GM12873 (cell line): ENCODE measurements at regions not wholly inside any gene's neighbourhood (a gene's known extent, or its start where the extent isn't known, plus 50 kb on each side); places are given as distances from the start of the nearest gene placed in this dataset.

Experiments used
- TF ChIP-seq, protein P1 (sequence below): IDR thresholded peaks from 2 replicates; pipeline ENCODE4 v1.5.1; 2012; ENCODE audit warnings: low read depth, mild to moderate bottlenecking, moderate library complexity, low read length, control low read depth; ENCODE audit not compliant: insufficient read depth; ENCODE audit errors: missing control alignments

DNA sequence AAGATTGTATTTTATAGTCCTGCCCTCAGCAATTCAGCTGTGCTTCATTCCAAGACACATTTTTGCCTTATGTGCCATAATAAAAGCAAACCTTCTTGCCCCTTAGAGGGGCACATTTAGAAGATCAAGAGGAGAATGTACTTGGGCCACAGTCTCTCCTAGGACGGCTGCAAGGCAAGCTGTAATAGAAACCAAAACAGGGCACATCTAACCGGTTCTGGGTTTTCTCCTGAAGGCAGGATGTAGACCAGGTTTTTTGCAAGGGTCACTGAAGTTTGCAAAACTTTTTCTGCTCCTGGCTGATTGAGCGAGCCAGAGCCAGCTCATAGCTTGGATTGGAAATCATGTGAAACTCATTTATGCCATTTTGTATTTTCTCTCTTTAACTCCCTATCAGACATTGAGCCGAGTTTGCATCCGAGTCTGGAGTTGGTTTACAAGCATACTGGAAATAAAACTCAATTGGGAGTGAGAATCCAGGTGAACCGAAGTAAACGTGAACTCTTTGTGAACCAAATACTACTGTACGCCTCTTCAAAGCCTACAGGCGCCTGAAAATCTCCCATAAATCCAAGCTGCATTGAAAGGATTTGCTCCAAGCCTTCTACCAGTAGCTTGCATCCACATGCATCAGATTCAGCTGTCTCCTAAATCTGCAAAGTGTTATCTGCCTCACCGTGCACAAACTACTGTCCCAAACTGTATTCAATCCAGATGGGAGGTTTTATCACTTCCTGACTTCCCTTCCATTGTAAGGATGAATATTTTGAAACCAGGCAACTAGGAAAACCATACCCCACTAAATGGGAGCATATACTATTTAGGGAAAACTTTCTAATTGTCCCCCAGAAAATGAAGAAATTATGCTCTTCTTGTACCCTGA lies 60.9 kb upstream of the TSC22D2 start:
- TF ChIP-seq, protein P1, sequence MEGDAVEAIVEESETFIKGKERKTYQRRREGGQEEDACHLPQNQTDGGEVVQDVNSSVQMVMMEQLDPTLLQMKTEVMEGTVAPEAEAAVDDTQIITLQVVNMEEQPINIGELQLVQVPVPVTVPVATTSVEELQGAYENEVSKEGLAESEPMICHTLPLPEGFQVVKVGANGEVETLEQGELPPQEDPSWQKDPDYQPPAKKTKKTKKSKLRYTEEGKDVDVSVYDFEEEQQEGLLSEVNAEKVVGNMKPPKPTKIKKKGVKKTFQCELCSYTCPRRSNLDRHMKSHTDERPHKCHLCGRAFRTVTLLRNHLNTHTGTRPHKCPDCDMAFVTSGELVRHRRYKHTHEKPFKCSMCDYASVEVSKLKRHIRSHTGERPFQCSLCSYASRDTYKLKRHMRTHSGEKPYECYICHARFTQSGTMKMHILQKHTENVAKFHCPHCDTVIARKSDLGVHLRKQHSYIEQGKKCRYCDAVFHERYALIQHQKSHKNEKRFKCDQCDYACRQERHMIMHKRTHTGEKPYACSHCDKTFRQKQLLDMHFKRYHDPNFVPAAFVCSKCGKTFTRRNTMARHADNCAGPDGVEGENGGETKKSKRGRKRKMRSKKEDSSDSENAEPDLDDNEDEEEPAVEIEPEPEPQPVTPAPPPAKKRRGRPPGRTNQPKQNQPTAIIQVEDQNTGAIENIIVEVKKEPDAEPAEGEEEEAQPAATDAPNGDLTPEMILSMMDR: no peak

GRCh38 chr3:150346266-150346665 lies 61.8 kb upstream of the TSC22D2 start:
- TF ChIP-seq, protein P1: no peak

DNA sequence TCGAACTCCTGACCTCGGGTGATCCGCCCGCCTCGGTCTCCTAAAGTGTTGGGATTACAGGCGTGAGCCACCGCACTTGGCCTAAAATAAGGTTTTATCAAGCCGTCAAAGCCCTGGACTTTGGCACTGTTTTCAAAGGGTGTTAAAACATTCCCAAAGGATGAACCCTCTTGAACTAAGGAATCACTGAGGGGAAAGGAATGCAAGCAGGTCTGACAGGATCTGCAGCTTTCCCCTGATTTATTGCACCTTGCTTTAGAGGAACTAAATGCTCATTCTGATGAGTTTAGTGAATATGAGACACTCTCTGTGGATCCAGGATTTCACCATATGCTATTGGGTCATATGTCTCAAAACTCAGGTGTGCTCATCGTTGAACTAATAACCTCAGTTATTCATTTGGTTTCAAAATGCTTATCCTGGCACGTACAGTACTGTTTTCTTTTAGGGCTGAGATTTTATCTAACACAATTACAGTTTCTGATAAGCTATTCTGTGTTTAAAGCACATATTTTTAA lies 63.0 kb upstream of the TSC22D2 start:
- TF ChIP-seq, protein P1: no peak

GRCh38 chr3:150344079-150344759 lies 63.9 kb upstream of the TSC22D2 start:
- TF ChIP-seq, protein P1: no peak

- TF ChIP-seq, protein P1: no peak
Observed at GRCh38 chr3:150342896-150343467, 65.1 kb upstream of the TSC22D2 start.

DNA sequence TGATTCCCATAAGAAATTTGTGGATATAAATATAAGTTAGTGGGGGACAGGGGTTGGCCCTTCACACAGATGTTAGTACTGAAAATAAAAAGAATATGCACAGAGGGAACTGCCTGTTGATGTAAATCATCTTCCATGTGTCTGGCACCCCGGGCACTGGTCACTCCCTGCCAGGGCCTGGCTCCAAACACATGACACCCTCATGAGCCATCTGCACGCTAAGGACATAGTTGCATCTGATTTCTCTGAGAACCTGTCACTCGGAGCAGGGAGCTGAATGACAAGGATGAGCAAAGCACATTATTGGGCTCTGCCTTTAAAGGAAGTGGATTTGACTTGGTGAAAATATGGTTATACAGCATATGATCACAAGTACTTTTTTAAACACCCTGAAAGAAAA lies 66.2 kb upstream of the TSC22D2 start:
- TF ChIP-seq, protein P1: no peak

DNA sequence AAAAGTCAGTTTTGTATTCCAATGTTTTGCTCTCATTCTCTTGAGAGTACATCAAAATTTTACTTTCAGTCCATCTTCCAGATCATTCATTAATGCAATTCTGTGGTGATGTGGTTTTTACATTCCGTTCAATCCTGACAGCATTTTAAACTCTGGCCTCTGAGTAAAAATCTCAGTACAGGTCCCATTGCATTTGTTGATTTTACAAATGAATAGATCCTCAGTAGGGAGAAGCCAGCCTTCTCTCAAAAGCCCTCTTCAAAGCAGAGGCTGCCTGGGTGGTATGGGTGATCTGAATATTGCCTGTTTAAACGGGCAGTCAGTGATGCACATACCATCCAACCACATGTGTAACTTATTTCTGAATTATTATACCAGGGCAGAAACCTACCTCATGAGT lies 72.5 kb upstream of the TSC22D2 start:
- TF ChIP-seq, protein P1: no peak
